ENCODE measurements at regions not wholly inside any gene's neighbourhood (a gene's known extent, or its start where the extent isn't known, plus 50 kb on each side); places are given as distances from the start of the nearest gene placed in this dataset.

GRCh38 chr22:27273436-27273835, 528.1 kb downstream of the MN1 start:
- DNase-seq (no peak), ATAC-seq (ENCODE audit: poor library complexity) (no peak)
- intact Hi-C loops (cut with DNase I): no loop called here

GRCh38 chr22:27273853-27274252, 527.7 kb downstream of the MN1 start:
- intact Hi-C loops (cut with DNase I): no loop called here
- DNase-seq (no peak), ATAC-seq (ENCODE audit: poor library complexity) (no peak)

- intact Hi-C loops (cut with DNase I): no loop called here
- no peak for ATAC-seq (ENCODE audit: poor library complexity)
- no peak for DNase-seq
These were observed 526.6 kb downstream of the MN1 start for GRCh38 chr22:27274770-27275449.

- DNase-seq (no peak), ATAC-seq (ENCODE audit: poor library complexity) (no peak)
- intact Hi-C loops (cut with DNase I): no loop called here
These were observed 522.6 kb downstream of the MN1 start for GRCh38 chr22:27278946-27279345.

GRCh38 chr22:27283240-27283639, 518.3 kb downstream of the MN1 start:
- ATAC-seq (ENCODE audit: poor library complexity): no peak
- DNase-seq: no peak
- intact Hi-C loops (cut with DNase I): no loop called here

- ATAC-seq (ENCODE audit: poor library complexity) (no peak), DNase-seq (no peak)
- intact Hi-C loops (cut with DNase I): no loop called here
These were observed 517.8 kb downstream of the MN1 start for GRCh38 chr22:27283714-27284113.

- no peak for ATAC-seq (ENCODE audit: poor library complexity)
- intact Hi-C loops (cut with DNase I): no loop called here
- DNase-seq: no peak
These were observed 517.2 kb downstream of the MN1 start for GRCh38 chr22:27284324-27284723.

- intact Hi-C loops (cut with DNase I): no loop called here
- DNase-seq: no peak
- no peak for ATAC-seq (ENCODE audit: poor library complexity)
These were observed 514.8 kb downstream of the MN1 start for GRCh38 chr22:27286711-27287110.

GRCh38 chr22:27292542-27293299, 508.8 kb downstream of the MN1 start:
- ATAC-seq (ENCODE audit: poor library complexity) (no peak), DNase-seq (no peak)
- intact Hi-C loops (cut with DNase I): no loop called here

- no peak for DNase-seq
- no peak for ATAC-seq (ENCODE audit: poor library complexity)
- intact Hi-C loops (cut with DNase I): no loop called here
These were observed 507.7 kb downstream of the MN1 start for GRCh38 chr22:27293721-27294445.

- intact Hi-C loops (cut with DNase I): no loop called here
- DNase-seq (no peak), ATAC-seq (ENCODE audit: poor library complexity) (no peak)
These were observed 506.5 kb downstream of the MN1 start for GRCh38 chr22:27295040-27295439.

- intact Hi-C loops (cut with DNase I): no loop called here
- ATAC-seq (ENCODE audit: poor library complexity) (no peak), DNase-seq (no peak)
These were observed 506.0 kb downstream of the MN1 start for GRCh38 chr22:27295605-27296004.

GRCh38 chr22:27296091-27296675, 505.4 kb downstream of the MN1 start:
- DNase-seq: no peak
- no peak for ATAC-seq (ENCODE audit: poor library complexity)
- intact Hi-C loops (cut with DNase I): no loop called here

GRCh38 chr22:27297125-27297524, 504.4 kb downstream of the MN1 start:
- no peak for DNase-seq
- intact Hi-C loops (cut with DNase I): no loop called here
- no peak for ATAC-seq (ENCODE audit: poor library complexity)

GRCh38 chr22:27298332-27298731, 503.2 kb downstream of the MN1 start:
- DNase-seq (no peak), ATAC-seq (ENCODE audit: poor library complexity) (no peak)
- intact Hi-C loops (cut with DNase I): no loop called here

GRCh38 chr22:27298742-27299141, 502.8 kb downstream of the MN1 start:
- DNase-seq (no peak), ATAC-seq (ENCODE audit: poor library complexity) (no peak)
- intact Hi-C loops (cut with DNase I): no loop called here

- DNase-seq (no peak), ATAC-seq (ENCODE audit: poor library complexity) (peak; percentile 34)
- intact Hi-C loops (cut with DNase I): no loop called here
These were observed 502.1 kb downstream of the MN1 start for GRCh38 chr22:27299181-27300085.

- intact Hi-C loops (cut with DNase I): no loop called here
- no peak for ATAC-seq (ENCODE audit: poor library complexity)
- no peak for DNase-seq
These were observed 500.8 kb downstream of the MN1 start for GRCh38 chr22:27300536-27301285.

All from Right ventricle myocardium superior (tissue), 1 donor.